ENCODE measurements at regions not wholly inside any gene's neighbourhood (a gene's known extent, or its start where the extent isn't known, plus 50 kb on each side); places are given as distances from the start of the nearest gene placed in this dataset.

GRCh38 chr1:228913626-228914414 is 178.5 kb downstream of the RHOU start:
- Histone ChIP-seq H3K4me1 (ENCODE audit: control insufficient read depth in 4 of 4, insufficient read depth in 4 of 4, low read length in 3 of 4) (peaks cover 2 to 6% (median 6%) of the 10 kb centered on the region in 4 donors), H3K36me3 (ENCODE audit: control insufficient read depth in 4 of 4, insufficient read depth in 3 of 4, low read depth in 1 of 4, low read length in 3 of 4) (no peaks in the 10 kb centered on the region), H3K9me3 (ENCODE audit: control insufficient read depth in 4 of 4, low read length in 3 of 4) (no peaks in the 10 kb centered on the region), H3K27ac (ENCODE audit: low read depth in 1 of 2, low read length in 2 of 2) (no peak overlapping the region), H3K27me3 (ENCODE audit: control insufficient read depth in 4 of 4, insufficient read depth in 4 of 4, low read length in 3 of 4) (no peaks in the 10 kb centered on the region), H3K9ac (ENCODE audit: low read depth in 1 of 2, low read length in 2 of 2) (no peak overlapping the region), H3K4me3 (ENCODE audit: low read depth in 1 of 3, low read length in 3 of 3) (no peak overlapping the region)
- 97% methylated on average over 8 of the region's 8 CpGs for WGBS
- TF ChIP-seq EGR1 (IDR thresholded peaks at IDR 0.05; ENCODE audit: low read depth in 2 of 2), result no peak
- TF ChIP-seq JUND (IDR thresholded peaks at IDR 0.05), result no peak
- no peak for TF ChIP-seq HNF4A (conservative IDR thresholded peaks at IDR 0.05)
- no peak for DNase-seq (ENCODE audit: low spot score)

GRCh38 chr1:228914700-228915099 is 179.4 kb downstream of the RHOU start:
- Histone ChIP-seq H3K4me3 (ENCODE audit: low read depth in 1 of 3, low read length in 3 of 3) (no peak overlapping the region), H3K27ac (ENCODE audit: low read depth in 1 of 2, low read length in 2 of 2) (no peak overlapping the region), H3K4me1 (ENCODE audit: control insufficient read depth in 4 of 4, insufficient read depth in 4 of 4, low read length in 3 of 4) (peaks cover 2 to 6% (median 6%) of the 10 kb centered on the region in 4 donors), H3K9ac (ENCODE audit: low read depth in 1 of 2, low read length in 2 of 2) (no peak overlapping the region), H3K36me3 (ENCODE audit: control insufficient read depth in 4 of 4, insufficient read depth in 3 of 4, low read depth in 1 of 4, low read length in 3 of 4) (no peaks in the 10 kb centered on the region), H3K9me3 (ENCODE audit: control insufficient read depth in 4 of 4, low read length in 3 of 4) (no peaks in the 10 kb centered on the region), H3K27me3 (ENCODE audit: control insufficient read depth in 4 of 4, insufficient read depth in 4 of 4, low read length in 3 of 4) (no peaks in the 10 kb centered on the region)
- WGBS, result 86% methylated on average over 1 of the region's 1 CpG
- no peak for DNase-seq (ENCODE audit: low spot score)
- TF ChIP-seq TAF1 (conservative IDR thresholded peaks at IDR 0.05) (no peak), JUND (IDR thresholded peaks at IDR 0.05) (no peak), EGR1 (IDR thresholded peaks at IDR 0.05; ENCODE audit: low read depth in 2 of 2) (no peak), NR2F2 (IDR thresholded peaks at IDR 0.05) (no peak), FOXA1 (IDR thresholded peaks at IDR 0.05) (no peak), HNF4A (conservative IDR thresholded peaks at IDR 0.05) (no peak), SP1 (IDR thresholded peaks at IDR 0.05) (no peak), YY1 (IDR thresholded peaks at IDR 0.05) (no peak), REST (IDR thresholded peaks at IDR 0.05) (no peak), ATF3 (IDR thresholded peaks at IDR 0.05) (no peak), HNF4G (IDR thresholded peaks at IDR 0.05) (no peak)

- Histone ChIP-seq H3K9ac (ENCODE audit: low read depth in 1 of 2, low read length in 2 of 2) (no peak overlapping the region), H3K9me3 (ENCODE audit: control insufficient read depth in 4 of 4, low read length in 3 of 4) (no peaks in the 10 kb centered on the region), H3K4me3 (ENCODE audit: low read depth in 1 of 3, low read length in 3 of 3) (no peak overlapping the region), H3K4me1 (ENCODE audit: control insufficient read depth in 4 of 4, insufficient read depth in 4 of 4, low read length in 3 of 4) (peaks cover 2 to 6% (median 6%) of the 10 kb centered on the region in 4 donors), H3K36me3 (ENCODE audit: control insufficient read depth in 4 of 4, insufficient read depth in 3 of 4, low read depth in 1 of 4, low read length in 3 of 4) (no peaks in the 10 kb centered on the region), H3K27me3 (ENCODE audit: control insufficient read depth in 4 of 4, insufficient read depth in 4 of 4, low read length in 3 of 4) (no peaks in the 10 kb centered on the region), H3K27ac (ENCODE audit: low read depth in 1 of 2, low read length in 2 of 2) (no peak overlapping the region)
- TF ChIP-seq, protein P1, sequence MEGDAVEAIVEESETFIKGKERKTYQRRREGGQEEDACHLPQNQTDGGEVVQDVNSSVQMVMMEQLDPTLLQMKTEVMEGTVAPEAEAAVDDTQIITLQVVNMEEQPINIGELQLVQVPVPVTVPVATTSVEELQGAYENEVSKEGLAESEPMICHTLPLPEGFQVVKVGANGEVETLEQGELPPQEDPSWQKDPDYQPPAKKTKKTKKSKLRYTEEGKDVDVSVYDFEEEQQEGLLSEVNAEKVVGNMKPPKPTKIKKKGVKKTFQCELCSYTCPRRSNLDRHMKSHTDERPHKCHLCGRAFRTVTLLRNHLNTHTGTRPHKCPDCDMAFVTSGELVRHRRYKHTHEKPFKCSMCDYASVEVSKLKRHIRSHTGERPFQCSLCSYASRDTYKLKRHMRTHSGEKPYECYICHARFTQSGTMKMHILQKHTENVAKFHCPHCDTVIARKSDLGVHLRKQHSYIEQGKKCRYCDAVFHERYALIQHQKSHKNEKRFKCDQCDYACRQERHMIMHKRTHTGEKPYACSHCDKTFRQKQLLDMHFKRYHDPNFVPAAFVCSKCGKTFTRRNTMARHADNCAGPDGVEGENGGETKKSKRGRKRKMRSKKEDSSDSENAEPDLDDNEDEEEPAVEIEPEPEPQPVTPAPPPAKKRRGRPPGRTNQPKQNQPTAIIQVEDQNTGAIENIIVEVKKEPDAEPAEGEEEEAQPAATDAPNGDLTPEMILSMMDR (IDR thresholded peaks at IDR 0.05; ENCODE audit: low read depth, low read length, missing input control), result no peak
- TF ChIP-seq YY1 (IDR thresholded peaks at IDR 0.05) (no peak), REST (IDR thresholded peaks at IDR 0.05) (no peak), RXRA (IDR thresholded peaks at IDR 0.05) (no peak), SP1 (IDR thresholded peaks at IDR 0.05) (no peak), TAF1 (conservative IDR thresholded peaks at IDR 0.05) (no peak), FOXA1 (IDR thresholded peaks at IDR 0.05) (no peak), EGR1 (IDR thresholded peaks at IDR 0.05; ENCODE audit: low read depth in 2 of 2) (no peak), RAD21 (IDR thresholded peaks at IDR 0.05) (no peak), FOXA2 (IDR thresholded peaks at IDR 0.05) (no peak), ATF3 (IDR thresholded peaks at IDR 0.05) (no peak), JUND (IDR thresholded peaks at IDR 0.05) (no peak), NR2F2 (IDR thresholded peaks at IDR 0.05) (no peak), GABPA (IDR thresholded peaks at IDR 0.05 in 1 of 2, conservative IDR thresholded peaks at IDR 0.05 in 1 of 2) (no peak)
- TF ChIP-seq, protein P2, sequence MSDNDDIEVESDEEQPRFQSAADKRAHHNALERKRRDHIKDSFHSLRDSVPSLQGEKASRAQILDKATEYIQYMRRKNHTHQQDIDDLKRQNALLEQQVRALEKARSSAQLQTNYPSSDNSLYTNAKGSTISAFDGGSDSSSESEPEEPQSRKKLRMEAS (IDR thresholded peaks at IDR 0.05), result no peak
- 85% methylated on average over 9 of the region's 9 CpGs for WGBS
- DNase-seq (ENCODE audit: low spot score), result no peak
These were observed 182.1 kb downstream of the RHOU start for GRCh38 chr1:228917342-228917741.

All from liver (tissue), 8 donors.